ENCODE measurements at regions not wholly inside any gene's neighbourhood (a gene's known extent, or its start where the extent isn't known, plus 50 kb on each side); places are given as distances from the start of the nearest gene placed in this dataset.

DNA sequence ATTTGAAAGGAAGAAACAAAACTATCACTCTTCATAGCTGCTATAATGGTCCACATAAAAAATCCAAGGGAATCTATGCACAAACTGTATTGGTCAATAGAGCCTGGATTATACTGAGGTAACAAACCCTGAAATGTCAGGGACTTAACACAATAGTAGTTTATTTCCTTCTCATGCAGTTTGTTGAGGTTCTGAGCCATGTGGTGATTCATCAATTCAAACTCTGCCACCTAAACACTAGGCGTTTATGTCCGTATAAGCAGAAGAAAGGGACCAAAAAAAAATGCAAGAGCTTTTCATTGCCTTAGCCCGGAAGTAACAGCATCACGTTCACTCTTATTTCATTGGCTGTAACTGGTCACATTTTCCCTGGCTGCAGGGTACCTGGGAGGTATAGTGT, 464.7 kb downstream of the ZSWIM6 start:
- DNase-seq: no peak

DNA sequence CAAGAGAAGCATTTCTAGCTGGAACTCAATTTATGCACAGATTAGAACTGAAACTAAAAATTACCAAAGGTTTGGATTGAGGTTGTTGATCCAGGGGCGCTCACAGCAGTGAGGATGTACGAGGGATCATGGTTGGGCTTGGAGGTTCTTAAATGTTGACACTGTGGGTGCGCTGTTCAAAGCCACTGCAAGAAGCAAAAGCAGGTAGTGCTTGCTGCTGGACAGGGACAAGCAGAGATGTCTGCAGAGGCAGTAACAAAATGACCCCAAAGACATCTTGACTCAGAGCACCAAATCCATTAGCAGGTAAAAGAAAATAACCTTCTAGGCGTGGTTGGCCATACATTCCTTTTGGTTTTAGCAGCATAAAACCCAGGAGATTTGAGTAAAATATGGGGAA, 468.4 kb downstream of the ZSWIM6 start:
- no peak for DNase-seq

- DNase-seq: no peak
Measured at GRCh38 chr5:61801174-61801573, 469.1 kb downstream of the ZSWIM6 start.

DNA sequence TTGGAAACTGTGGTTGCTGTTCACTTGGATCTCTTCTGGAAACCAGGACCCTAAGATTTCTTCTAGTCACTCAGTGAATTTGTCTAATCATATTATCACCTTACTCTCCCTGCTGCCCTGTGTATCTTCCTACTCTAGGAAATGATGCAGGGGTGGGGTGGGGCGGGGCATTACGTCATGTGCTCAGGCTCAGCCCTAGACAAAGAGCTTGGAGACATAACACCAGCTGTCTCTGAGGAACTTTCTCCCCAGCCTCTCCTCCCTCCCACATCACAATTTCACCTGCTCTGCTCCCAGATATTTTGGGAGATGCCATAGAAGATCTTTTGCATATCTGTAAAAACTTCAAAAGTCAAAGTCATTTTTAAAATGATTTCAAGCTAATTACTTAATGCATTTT, 470.4 kb downstream of the ZSWIM6 start:
- no peak for DNase-seq

DNA sequence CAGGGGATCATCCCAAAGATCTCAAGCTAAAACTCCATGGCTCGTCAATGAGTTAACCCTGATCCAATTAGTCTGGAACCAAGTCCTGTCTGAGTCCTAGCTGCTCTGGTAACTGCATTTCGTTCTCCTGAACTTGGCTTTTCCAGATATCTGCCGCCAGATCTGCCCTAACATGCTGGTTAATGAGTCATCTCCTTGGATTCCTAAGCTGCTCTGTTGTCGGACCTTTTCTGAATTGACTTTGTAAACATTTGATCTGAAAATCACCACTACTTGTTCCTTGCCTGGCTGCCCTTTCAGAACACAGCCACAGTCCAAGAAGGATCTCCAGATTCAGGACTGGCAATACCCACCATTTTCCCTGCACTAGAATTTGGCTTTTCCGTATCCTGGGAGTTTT, 473.0 kb downstream of the ZSWIM6 start:
- peak; percentile 53 for DNase-seq

DNA sequence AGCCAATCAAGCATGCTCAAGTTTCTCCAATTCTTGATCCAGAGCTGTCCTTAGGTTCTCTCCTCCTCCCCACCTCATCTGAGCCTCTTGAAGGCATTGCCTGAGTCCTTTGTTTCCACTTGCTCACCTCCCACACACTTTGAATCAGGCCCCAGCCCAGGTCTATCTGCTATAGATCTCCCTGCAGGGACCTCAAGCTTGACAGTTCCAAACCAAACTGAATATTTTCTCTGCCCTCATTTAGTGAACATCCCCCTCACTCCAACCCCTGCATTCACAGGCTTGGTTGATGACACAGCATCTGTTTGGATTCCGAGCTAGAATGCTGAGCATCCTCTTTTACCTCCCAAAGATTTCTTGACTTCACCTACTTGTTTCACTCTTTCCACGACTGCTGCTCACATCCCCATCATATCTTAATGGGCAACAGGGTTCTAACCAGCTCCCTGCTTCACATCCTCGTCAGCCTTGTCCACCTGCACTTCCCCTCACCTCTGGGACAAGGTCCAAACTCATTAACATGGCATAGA, 474.5 kb downstream of the ZSWIM6 start:
- no peak for DNase-seq

DNA sequence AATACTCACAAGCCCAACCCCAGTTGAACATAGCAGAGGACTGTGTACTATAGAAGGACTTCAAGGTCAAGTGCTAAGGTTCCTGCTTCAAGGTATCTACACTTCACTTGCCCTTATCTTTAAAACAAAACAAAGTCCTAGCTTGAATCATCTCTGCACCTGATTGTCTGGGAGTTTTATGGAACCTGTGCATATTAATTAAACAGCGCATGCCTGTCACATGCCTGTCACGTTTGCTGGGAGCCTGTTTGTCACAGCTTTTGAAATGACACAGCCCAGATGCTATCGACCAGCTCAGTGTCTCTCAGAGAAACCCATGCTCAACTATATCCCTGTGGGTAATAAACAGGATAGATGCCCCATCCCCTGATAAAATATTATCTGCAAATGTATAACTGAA, 476.0 kb downstream of the ZSWIM6 start:
- no peak for DNase-seq

- no peak for DNase-seq
Measured at GRCh38 chr5:61808909-61809308, 476.9 kb downstream of the ZSWIM6 start.

DNA sequence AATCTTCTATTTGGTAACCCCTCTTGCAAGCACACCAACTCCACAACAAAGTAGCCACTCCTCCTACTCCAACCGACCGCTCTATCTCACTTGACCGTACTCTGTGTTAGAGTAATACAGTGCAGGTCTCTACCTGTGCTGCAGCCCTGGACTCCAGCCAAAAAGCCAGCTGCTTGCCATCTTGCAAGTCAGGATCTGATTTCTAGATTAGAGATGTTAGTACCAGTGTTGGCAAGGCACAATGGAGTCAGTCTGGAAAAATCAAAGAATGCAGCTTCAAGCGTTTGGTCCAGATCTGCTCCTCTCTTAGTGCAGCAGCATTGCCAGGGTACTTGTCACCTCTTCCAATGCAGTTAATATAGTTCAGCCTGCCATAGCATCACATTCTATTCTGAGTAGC, 477.6 kb downstream of the ZSWIM6 start:
- no peak for DNase-seq

- DNase-seq: peak; percentile 47
Measured at GRCh38 chr5:61811052-61811451, 479.0 kb downstream of the ZSWIM6 start.

GRCh38 chr5:61813361-61813760, 481.3 kb downstream of the ZSWIM6 start:
- no peak for DNase-seq

DNA sequence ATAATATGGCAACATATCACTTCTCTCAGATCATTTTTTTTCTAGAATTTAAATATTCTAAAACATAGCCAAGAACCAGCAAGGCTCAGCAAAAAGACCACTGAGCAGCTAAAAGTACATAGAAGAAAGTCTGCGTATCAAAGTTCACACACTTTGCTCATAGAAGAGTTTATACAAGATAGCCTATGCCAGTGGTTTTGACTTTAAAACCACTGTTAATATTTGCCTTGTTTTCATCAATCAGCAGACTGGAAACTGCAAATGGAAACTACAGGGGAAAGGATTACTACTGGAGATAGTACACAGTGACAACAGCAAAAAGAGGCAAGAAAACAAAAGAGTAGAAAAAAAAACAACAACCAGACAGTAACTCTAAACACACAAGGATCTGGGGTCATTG, 483.3 kb downstream of the ZSWIM6 start:
- no peak for DNase-seq

DNA sequence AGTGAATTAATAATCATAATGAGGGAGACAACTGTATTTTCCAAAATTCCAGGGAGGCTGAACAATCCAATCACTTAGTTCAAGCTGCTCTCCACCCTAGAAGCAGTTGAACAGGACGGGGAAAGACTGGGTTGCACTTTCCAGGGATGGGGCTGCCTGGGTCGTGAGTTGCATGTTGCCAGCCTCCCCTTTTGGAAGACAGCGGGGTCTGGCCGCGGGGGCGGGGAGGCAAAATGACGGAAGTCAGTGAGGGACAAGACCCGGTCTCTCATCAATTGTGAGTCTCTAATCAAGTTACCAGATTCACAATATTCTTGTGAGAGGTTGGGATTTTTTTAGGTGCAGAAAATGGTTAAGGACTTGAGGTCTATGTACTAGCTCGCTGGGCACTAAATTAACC, 484.1 kb downstream of the ZSWIM6 start:
- no peak for DNase-seq

- no peak for DNase-seq
Measured at GRCh38 chr5:61816585-61817450, 484.8 kb downstream of the ZSWIM6 start.

DNA sequence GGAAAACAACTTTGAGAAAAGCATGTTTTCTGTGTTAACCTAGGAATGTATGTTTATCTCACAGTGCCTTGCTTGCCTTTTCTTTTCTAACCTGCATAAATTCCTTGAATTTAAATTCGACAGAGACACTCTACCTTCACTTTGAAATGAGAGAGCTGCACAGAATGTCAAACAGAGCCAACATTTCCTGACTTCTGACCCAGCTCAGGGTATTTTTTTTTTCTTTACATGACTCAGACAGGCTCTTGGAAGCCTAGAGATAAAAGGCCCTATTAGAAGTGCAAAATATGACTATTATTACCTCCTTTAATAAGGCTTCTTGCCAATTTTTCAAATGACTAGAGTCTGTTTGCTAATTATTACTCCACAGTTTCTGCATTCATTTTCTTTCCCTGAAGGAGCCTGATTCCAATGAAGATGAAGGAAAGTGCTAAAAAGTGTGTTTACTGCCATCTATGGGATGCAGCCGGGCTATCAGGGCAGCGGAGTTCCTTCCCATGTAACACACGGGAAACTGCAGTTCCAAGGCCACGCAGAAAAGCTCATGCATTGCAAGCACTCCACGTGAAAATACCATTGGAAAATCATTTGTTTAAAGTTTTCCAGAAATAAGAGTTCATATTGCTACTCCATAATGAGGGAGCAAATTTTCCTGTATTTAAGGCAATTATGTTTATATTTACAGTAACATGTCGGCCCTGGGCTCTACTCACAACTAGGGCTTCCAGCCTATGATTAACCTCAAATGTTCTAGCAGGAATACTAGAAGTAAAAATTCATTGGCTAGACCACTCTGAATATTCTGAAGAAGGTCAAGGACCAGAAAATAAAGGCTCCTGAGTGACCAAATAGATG, 485.6 kb downstream of the ZSWIM6 start:
- DNase-seq: peak; percentile 64

DNA sequence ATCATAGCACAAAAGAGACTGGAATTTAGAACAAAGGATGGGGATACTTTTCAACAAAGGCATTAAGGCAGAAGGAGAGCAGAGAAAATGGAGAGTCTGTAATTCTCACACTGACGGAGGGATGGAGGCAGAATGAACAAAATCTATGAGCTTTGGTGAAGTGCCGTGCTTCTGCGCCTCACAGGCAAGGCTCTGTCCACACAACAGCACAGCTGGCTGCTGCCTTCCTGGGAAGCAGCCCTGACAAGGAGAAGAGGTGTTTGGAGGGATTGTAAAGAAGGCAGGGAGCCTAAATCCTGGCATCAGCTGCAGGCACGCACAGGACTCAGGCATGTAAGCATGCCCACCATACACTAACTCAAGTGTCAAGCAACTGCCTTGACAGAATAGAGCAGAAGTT, 485.2 kb upstream of the KIF2A start:
- no peak for DNase-seq

DNA sequence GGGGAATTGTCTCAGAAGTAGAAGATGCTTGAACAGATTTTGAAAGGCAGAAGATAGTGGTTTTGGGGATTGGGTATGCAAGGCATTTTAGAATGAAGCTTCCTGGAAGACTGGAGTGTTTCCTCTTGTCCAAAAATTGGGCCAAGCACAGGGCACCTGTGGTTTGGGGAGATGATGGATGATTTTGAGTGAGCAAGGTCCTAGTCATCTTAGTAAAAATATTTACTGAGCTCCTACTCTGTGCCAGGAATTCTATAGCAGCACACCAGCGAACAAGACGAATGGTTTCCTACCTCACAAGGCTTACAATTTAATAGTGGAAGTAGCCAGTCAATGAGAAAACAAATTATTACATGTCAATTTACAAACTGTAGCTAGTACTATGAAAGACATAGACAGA, 484.4 kb upstream of the KIF2A start:
- no peak for DNase-seq

GRCh38 chr5:61822584-61822983, 483.4 kb upstream of the KIF2A start:
- DNase-seq: no peak

DNA sequence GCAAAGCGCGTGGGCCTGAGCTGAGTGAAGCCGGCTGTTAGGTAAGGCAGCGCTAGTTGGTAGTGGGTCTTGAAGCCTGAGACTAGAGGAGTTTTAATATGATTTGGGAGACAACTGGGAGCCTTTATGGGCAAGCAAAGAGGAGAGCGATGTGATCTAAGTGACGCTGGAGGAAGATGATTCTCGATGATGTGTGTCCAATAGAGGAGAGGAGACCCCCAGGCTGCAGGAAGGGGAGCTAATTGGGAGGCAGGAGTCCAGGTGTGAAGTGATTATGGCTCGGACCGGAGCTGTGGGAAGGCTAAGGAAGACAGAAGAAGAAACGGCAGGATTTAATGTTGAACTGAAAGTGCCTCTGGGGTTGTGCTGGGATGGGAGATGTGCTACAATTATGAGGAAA, 482.9 kb upstream of the KIF2A start:
- no peak for DNase-seq

GRCh38 chr5:61823781-61824180, 482.2 kb upstream of the KIF2A start:
- no peak for DNase-seq

DNA sequence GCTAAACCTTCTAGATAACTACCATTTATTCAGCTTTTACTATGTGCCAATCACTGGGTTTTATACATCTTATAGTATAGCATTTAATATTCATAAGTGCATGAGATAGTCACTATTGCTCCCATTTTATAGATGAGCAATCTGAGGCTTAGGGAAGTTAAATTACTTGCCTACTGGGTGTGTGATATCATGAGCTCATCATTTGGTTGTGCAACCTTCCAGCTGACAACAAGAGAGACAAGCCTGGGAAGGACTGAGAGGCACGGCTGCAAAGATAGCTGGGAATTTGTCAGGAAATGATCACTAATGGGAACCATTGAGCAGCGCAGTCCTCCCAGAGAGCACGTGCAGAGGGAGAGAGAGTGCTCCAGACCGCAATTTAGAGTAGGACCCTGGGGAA, 481.6 kb upstream of the KIF2A start:
- peak; percentile 3 for DNase-seq

DNA sequence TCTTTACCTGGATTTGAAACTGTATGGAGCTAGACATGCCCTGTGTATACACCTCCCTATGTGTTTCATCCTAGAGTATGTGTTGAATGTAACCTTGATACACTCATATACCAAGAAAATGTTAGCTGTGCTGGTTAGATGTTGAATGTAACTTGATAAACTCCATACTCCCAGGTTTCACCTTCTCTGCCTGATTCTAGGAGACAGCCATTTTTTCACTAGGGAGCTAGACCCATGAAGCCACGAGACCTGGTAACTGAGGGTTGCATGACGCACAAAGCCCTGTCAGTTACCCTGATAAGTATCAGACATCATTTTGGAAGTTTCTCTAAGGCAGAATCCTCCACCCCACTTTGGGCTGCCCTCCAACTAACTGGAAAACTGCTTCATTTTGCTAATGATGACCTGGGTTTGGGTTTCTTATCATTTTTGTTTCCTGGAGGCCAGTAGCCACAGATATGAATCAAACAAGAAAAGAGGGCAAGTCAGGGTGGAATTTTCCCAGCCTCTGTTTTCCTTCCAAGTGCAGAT, 478.5 kb upstream of the KIF2A start:
- DNase-seq: no peak

DNA sequence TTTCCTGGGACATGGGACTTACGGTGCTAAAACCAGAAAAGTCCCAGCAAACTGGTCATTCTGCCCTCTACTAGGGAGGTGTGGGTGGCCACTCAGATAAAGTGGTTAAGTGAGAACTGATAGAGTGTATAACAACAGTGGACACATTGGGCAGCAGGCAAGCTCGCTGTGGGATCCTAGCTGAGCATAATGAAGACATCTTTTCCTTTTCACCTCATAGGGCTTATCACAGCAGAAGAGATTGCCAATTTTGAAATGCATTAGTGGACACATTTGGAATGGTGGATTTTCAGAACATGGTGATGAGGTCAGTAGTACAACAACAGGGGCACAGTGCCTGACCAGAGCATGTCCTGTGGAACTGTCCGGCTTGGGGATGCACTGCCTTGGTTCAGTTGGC, 477.1 kb upstream of the KIF2A start:
- DNase-seq: no peak
